Activated gamma-delta T cell treated with Interleukin-2 at 50 U/mL for 16 hours (primary cell): ENCODE measurements at regions not wholly inside any gene's neighbourhood (a gene's known extent, or its start where the extent isn't known, plus 50 kb on each side); places are given as distances from the start of the nearest gene placed in this dataset.
"Not testable (repeated sequence)": the region's sequence is repeated elsewhere in the genome, so short reads cannot be mapped to it uniquely, and the experiment has no call there.

ENCODE experiments used
- DNase-seq: peaks from one replicate; pipeline ENCODE4 v3.0.0-alpha.2; 2020

DNA sequence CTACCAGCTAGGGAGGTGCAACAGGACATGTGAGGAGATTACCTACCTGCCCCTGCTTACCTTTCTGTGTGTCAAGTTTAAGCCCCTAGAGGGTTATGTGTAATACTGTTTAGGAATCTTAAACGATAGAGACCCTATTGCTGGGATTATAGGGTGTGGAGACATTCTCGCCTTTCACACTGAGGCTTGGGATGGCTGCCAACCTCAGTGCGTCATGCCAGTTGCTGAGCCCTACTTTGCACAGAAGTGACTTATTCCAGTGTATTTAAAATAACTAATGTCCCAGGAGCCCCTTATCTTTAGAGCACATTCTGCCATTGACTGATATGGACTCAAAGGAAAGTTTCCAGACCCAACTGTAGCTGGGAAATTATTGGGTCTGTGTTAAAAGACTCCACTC, 76.6 kb upstream of the XPA start:
- DNase-seq = no peak

DNA sequence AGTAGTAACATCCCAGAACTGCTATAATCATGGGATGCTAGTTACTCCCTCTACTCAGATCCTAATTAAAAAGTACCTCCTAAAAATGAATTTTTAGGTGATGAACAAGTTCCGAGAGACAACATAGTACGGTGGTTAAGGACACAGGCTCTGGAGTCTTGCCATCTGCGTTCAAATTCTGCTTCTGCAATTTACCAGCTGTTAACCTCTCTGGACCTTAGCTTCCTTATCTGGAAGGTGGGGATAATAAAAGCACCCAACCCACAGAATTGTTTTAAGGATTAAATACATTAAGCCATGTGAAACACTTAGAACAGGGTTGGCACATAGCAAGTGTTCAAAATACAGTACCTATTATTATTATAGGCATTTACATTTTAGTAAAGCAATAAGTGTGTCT, 77.5 kb upstream of the XPA start:
- DNase-seq = no peak

DNA sequence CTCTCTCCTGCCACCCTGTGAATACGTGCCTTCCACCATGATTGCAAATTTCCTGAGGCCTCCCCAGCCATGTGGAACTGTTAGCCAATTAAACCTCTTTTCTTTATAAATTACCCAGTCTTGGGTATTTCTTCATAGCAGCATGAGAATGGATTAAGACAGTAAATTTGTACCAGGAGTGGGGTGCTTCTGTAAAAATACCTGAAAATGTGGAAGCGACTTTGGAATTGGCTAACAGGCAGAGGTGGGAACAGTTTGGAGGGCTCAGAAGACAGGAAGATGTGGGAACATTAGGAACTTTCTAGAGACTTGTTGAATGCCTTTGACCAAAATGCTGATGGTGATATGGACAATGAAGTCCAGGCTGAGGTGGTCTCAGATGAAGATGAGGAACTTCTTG, 74.3 kb upstream of the FOXE1 start:
- DNase-seq = not testable (repeated sequence)

DNA sequence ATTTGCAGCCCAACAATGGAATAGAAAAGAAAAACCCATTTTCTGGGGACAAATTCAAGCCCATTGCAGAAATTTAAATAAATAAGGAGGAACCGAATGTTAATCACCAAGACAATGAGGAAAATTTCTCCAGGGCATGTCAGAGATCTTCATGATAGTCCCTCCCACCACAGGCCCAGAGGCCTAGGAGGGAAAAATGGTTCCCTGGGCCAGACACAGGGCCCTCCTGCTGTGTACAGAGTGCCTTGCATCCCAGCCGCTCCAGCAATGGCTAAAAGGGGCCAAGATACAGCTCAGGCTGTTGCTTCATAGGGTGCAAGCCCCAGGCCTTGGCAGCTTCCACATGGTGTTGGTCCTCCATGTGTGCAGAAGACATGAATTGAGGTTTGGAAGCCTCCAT, 73.4 kb upstream of the FOXE1 start:
- DNase-seq = no peak

DNA sequence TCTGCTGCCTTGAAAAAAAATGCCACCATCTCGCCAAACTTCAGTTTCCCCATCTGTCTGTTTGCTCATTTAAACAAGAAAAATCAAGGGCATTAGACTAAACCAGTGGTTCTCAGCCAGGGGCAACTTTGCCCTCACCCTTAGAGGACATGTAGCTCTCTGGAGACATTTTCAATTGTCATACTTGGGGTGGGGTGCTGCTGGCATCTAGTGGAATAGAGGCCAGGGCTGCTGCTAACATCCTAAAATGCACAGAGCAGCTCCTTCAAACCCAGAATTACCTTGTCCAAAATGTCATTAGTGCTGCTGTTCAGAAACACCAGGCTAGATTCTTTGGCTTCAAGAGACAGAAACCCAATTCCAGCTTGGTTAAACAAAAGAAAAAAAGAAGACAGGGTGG, 71.1 kb upstream of the FOXE1 start:
- no peak for DNase-seq

DNA sequence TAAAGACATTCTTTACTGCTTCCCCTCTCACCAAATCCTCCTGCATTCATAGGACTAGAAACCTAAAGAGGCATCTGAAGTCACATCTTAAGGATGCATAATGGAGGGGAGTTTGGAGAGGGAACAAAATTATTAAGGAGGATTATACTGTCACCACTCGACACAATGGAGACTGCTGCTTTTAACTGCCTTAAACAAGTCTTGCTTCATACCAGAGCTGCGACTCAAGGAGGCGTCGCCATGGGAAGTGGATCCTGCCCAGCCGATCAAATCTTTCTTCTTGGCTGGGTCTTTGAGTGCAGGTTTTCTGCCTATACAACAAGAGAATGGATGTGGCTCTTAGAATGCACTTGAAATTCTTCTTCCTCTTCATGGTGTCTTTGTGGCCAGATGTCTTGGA, 66.7 kb upstream of the FOXE1 start:
- DNase-seq = no peak

DNA sequence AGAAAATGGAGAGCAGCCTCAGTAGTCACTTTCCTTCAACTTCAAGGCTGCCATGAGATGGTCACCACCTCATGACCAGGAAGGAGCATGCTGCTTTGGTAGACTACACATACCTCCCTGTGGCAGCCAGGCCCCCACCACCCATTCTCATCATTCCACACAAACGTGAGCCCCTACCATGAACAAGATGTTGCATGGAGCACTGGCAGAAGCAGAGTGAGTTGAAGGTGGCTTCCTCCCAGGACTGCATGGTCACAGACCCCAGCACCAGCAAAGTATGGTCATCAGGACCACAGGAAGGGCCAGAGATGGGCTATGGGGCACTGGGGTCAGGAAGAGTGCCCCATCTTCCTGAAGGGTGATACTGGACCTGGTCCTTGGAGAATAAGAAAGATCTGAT, 65.5 kb upstream of the FOXE1 start:
- DNase-seq = no peak

DNA sequence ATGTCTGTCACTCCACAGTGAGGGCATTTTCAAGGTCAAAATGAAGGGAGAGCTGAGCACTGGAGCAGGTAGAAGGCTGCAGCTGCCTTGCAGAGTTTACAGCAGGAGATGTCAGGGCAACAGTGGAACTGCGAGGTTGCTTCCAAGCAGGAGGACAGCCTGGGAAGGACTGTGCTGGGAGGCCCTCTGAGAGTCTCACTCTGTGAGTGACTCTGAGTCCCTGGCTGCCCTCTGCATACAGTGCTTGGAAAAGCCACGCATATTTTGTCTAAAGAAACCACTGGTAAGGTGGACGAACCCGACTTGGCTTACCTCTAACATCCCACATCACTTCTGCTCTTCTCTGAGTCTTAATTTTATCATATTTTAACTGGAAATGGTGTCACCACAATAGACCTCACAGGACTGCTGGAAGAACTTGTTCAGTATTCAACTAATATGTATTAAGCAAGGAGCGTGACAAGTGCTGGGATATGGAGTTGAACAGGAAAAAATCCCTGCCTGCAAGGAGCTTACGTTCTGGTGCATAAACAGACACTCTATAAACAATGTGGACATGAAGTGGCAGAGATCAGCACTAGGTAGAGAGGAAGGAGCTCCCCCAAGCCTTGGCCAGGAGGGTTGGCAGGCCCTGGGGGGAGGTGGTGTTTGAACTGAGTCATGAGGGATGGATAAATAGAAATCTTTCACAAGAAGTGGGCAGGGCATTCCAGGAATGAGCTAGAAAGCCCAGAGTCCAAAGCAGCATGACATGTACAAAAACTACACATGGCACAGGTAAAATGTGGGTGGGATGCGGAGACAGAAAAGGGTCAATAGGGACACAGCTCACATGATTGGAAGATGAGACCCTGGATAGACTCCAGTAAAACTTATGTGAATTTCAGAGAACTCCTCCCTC, 64.0 kb upstream of the FOXE1 start:
- no peak for DNase-seq

DNA sequence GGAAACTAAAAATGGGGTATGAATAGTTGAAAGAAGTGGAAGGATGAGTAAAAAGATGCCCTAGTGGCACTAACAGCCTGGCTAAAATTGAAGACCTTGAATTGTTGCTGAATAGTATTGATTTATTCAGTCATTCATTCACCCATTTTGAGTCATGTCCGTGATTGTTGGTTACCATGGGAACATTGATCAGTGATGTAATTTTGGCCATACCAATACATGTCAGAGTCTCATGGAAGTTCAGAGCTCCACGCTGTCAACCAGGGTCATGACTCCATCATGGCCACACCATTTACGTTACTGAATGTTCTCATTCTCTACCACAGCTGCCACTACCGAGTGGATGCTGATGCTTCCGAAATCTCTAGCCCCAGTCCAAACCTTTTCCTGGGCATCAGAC, 62.5 kb upstream of the FOXE1 start:
- DNase-seq = no peak

DNA sequence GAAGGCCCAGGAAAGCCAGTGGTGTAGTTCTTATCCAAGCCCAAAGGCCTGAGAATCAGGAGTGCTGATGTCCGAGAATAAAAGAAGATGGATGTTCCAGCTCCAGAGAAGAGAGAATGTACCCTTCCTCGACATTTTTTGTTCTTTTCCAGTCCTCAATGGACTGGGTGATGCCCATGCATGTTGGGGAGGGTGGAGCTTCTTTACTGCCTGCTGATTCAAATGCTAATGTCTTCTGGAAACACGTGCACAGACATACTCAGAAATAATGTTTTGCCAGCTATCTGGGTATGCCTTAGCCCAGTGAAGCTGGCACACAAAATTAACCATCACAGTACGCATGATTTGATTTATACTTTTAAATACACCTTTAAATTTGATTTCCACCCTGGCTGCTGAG, 61.5 kb upstream of the FOXE1 start:
- DNase-seq = no peak

DNA sequence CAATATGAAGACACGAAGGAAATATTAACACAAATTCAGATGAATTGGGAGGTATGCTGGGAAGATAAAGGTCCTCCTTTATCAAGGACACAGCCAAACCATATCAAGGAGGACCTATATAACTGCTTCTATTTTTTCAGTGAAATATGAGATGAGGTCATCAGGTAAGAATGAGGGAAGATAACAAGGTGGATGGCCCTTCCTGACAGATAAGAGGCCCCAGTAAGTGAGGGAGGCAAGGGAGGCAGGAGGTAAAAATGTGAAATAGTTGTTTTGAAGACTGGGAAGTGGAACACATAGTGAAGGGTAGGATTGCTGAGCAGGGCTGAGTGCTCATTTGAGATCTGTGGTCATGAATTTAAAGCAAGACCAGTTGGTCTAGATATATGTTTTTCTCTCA, 60.0 kb upstream of the FOXE1 start:
- no peak for DNase-seq

DNA sequence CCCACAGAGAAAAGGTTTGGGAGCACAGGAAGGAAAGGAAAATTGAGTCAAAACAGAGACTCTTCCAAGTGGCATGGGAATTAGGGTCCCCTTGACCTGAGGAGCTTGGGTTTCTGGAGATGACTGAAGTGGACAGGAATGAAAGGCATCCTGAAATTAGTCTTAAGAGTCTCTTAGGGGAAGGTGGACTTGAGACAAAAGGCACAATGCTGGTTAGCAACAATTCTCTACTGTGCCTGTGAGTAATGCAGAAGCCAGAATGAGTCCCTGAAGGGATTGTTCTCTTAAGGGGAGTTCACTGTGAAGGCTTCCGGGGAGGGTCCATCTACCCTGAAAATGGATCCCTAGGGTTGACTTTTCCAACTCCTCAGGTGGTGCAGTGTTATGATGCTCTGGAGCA, 58.4 kb upstream of the FOXE1 start:
- DNase-seq = no peak

DNA sequence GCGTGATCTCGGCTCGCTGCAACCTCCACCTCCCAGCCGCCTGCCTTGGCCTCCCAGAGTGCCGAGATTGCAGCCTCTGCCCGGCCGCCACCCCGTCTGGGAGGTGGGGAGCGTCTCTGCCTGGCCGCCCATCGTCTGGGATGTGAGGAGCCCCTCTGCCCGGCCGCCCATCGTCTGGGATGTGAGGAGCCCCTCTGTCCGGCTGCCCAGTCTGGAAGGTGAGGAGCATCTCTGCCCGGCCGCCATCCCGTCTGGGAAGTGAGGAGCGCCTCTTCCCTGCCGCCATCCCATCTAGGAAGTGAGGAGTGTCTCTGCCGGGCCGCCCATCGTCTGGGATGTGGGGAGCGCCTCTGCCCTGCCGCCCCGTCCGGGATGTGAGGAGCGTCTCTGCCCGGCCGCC, 56.9 kb upstream of the FOXE1 start:
- DNase-seq = not testable (repeated sequence)

DNA sequence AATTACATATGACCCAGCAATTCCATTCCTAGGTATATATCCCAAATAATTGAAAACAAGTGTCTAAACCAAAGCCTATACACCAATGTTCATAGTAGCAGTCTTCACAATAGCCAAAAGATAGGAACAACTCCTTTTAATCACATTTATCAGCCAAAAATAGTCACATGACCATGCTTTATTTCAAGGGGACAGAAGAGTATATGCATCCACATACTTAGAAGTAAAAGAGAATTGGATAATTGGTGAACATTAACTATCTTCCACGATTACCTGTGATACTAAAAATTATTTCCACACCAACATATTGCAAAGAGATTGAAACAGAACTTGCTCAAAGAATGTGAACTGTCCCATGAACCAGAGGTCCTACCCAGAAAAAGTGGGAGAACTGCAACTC, 51.8 kb upstream of the FOXE1 start:
- no peak for DNase-seq

DNA sequence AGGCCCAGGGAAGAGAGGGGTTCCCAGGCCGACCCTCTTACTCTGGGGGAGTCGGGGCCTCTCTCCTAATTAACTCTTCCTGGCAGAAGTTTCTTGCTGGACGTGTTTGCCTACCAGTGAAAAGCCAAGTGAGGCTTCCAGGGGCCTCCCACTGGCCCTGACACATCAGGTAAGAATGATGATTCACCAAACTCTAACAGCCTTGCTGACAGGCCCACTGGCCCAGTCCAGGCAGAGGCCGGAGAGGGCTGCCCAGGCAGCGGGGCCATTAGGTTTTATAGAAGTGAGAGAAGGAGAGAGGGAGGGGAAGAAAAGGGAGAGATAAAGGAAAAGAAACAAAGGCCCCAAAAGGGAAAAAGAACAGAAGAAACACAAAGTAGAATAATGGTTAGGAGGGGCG, 50.8 kb upstream of the FOXE1 start:
- no peak for DNase-seq

DNA sequence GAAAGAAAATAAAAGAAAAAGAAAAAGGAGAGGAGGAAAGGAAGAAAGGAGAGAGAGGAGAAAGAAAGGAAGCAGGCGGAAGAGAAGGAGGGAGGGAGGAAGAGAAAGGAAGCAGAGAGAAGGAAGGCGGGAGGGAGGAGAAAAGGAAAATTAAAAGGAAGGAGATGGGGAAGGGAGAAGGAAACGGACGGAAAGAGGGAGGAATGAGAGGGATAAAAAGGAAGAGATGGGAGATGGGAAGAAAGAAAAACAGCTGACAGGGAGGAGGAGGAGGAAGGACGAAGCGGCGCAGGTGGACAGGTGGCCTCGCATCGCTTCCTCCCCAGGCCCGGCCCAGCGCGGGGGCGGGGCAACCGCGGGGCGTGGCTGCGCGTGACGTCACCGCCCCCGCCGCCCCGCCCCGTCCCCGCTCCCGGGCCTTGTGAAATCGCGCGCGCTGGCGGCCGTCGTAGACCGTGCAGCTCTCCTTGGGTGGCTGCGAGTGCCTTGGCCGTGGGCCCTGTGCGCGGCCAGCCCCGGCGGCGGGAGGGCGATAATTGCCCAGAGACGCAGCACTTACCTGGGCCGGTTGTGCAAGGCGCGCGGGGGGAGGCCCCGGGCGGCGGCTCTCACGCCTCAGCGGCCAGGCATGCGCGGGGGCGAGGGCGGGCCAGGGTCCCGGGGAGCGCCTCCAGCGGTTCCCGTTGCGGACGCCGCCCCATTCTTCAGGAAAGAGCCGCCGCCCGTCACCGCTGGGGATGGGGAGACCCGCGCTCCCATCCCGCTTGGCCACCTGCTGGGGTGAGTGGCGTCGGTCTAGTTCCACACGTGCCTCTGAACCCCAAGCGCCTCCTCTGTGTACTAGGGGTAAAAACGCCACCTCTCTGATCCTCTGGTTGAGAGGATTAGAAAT, 49.6 kb upstream of the FOXE1 start:
- DNase-seq = peak; percentile 66
